SK-N-SH treated with all-trans-retinoic acid at 6 μM for 48 hours (cell line): ENCODE measurements at regions not wholly inside any gene's neighbourhood (a gene's known extent, or its start where the extent isn't known, plus 50 kb on each side); places are given as distances from the start of the nearest gene placed in this dataset.

Experiments used
- ARNTL ChIP-seq: fragments of 450-650 bp; formaldehyde crosslinking; IDR thresholded peaks from 2 replicates; pipeline ENCODE4 v1.5.0; 2020; ENCODE audit warnings: low read depth, mild to moderate bottlenecking, moderate library complexity, borderline replicate concordance
- BACH2 ChIP-seq: fragments of 250-450 bp; sonication (Bioruptor Pico); IDR thresholded peaks from 2 replicates; pipeline ENCODE4 v1.9.0; 2021; ENCODE audit warnings: mild to moderate bottlenecking, borderline replicate concordance
- CREB5 ChIP-seq: fragments of 250-450 bp; sonication (Bioruptor Pico); IDR thresholded peaks from 2 replicates; pipeline ENCODE4 v1.5.1; 2020; ENCODE audit warnings: low read depth, mild to moderate bottlenecking, moderate library complexity
- PATZ1 ChIP-seq: fragments of 250-450 bp; sonication (Bioruptor Pico); IDR thresholded peaks from 2 replicates; pipeline ENCODE4 v1.8.0; 2020; ENCODE audit warnings: mild to moderate bottlenecking, moderate library complexity, borderline replicate concordance
- RARB ChIP-seq: fragments of 250-450 bp; sonication (Bioruptor Pico); IDR thresholded peaks from 2 replicates; pipeline ENCODE4 v1.8.0; 2021; ENCODE audit warnings: mild to moderate bottlenecking, moderate library complexity
- ZNF8 ChIP-seq: fragments of 450-650 bp; formaldehyde crosslinking; IDR thresholded peaks from 2 replicates; pipeline ENCODE4 v1.5.0; 2020; ENCODE audit warnings: mild to moderate bottlenecking, moderate library complexity

- TF ChIP-seq CREB5: no peak
- no peak for TF ChIP-seq ARNTL (CRISPR knock-in tag)
- TF ChIP-seq ZNF8 (CRISPR knock-in tag): no peak
- TF ChIP-seq BACH2 (CRISPR knock-in tag): no peak
- no peak for TF ChIP-seq RARB
- no peak for TF ChIP-seq PATZ1
Observed at GRCh38 chr14:89491711-89492381, 74.8 kb upstream of the FOXN3 start.
